HG02678 (cell line): ENCODE measurements at regions not wholly inside any gene's neighbourhood (a gene's known extent, or its start where the extent isn't known, plus 50 kb on each side); places are given as distances from the start of the nearest gene placed in this dataset.
"Not testable (repeated sequence)": the region's sequence is repeated elsewhere in the genome, so short reads cannot be mapped to it uniquely, and the experiment has no call there.

ENCODE experiments used
- ATAC-seq: cut with Tn5 transposase; IDR thresholded peaks from one replicate; pipeline ENCODE4 v1.9.1; 2021; ENCODE audit warnings: mild to moderate bottlenecking, moderate library complexity; ENCODE audit not compliant: unreplicated experiment

GRCh38 chr1:178572604-178573003 lies 59.7 kb downstream of the TEX35 start:
- ATAC-seq = no peak

GRCh38 chr1:178573330-178573729 lies 60.4 kb downstream of the TEX35 start:
- peak; percentile 70 for ATAC-seq

DNA sequence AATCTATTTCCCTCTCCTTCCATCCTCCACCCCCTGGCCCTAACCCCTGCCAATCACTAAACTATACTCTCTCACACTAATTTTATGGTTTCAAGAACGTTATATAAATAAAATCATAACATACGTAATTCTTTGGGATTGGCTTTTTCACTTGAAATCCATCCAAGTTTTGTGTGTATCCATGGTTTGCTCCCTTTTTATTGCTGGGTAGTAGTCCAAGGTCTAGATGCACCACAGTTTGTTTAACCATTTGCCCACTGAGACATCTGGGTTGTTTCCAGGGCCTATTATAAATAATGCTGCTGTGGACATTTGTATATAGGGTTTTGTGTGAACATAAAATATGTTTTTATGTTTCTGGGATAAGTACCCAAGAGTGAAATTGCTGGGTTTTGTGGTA lies 61.4 kb downstream of the TEX35 start:
- ATAC-seq = no peak

GRCh38 chr1:178575611-178576361 lies 62.9 kb downstream of the TEX35 start:
- peak; percentile 33 for ATAC-seq

DNA sequence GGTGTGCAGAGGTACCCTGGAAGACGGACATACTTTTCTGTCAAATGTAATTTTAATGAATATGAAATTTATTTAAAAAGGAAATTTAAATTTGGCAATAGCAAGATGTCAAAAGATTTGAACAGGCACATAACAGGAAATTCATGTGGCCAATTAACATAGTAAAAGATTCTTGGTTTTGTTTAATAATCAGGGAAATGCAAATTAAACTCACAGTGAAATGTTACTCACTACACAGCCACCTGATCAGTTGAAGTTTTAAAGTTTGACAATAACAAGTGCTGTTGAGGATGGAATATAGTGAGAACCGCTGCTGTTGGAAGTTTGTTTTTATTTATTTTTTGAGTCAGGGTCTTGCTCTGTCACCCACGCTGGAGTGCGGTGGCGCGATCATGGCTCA lies 63.9 kb downstream of the TEX35 start:
- ATAC-seq = no peak

DNA sequence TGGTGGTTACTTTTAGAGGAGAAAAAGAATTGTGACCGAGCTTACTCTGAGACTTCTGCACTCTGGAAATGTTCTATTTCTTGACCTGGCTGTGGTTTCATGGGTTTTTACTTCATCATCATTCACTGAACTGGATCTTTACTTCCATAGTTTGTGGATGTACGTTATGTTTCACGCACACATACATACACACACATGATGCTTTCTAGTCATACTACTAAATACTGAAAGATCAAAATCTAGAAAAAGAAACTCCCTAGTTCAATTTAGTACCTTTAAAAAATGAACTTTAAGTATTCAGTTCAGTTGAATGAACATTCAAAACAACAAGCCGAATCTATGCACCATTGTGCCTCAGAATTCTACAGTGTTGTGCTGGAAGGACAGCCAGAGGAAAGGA lies 65.0 kb downstream of the TEX35 start:
- no peak for ATAC-seq

GRCh38 chr1:178578541-178578940 lies 65.6 kb downstream of the TEX35 start:
- no peak for ATAC-seq

DNA sequence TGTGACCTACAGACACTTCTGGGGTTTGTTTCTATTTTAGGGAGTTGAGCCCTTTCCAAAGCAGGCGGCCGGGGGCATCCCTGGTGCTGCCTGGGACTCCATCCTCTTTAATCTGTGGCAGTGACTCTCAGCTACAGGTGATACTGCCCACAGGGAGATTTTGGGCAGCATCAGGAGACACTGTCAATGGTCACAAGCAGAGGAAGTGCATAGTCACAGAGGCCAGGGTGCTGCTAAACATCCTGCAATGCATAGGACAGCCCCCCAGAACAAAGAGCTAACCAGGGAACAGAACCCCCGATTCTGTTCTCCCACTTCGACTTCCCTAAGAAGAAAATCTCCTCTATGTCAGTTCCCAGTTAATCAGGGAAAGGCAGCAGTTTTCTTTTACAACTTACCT lies 66.2 kb downstream of the TEX35 start:
- no peak for ATAC-seq

DNA sequence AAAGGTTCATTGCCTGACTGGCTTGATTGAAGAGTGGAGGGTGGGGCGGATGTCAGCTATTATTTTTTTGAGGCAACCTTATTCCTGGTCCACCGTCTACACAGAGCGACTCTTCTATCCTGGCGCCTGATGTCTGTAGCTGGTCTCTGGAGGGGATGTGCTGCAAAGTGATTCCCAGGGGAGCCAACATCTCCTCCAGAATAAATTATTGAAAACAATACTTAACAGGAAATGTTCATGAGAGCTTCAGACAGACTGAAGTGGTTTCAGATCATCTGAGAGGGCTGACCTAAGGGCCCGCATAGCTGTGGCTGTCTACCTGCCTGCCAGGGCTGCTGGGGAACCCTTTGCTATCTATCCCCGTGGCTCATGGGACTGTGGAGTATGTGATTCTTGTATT lies 66.7 kb downstream of the TEX35 start:
- ATAC-seq = peak; percentile 40

- ATAC-seq = no peak
These were observed 67.2 kb downstream of the TEX35 start for GRCh38 chr1:178580096-178580495.

GRCh38 chr1:178580876-178581275 lies 68.0 kb downstream of the TEX35 start:
- ATAC-seq = no peak

- ATAC-seq = peak; percentile 84
These were observed 68.7 kb downstream of the TEX35 start for GRCh38 chr1:178581351-178582303.

GRCh38 chr1:178587096-178587495 lies 74.2 kb downstream of the TEX35 start:
- no peak for ATAC-seq

DNA sequence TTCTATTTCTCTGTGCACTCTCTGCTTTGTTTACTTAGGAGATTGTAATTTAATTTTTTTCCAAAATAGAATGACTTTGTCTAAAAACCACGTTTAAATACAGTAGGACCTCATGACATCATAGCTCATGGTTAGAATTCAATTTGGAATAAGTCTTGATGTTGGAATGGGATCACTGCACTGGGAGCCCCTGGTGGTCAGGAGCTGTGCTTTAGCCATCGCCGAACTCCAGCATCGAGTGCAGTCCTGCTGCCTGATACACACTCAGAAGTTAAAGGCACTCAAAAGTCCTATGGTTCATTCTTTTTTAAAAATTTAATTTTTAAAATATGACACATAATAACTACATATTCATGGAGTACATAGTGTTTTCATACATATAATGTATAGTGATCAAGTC lies 75.1 kb downstream of the TEX35 start:
- ATAC-seq = no peak

GRCh38 chr1:178589042-178589441 lies 76.1 kb downstream of the TEX35 start:
- not testable (repeated sequence) for ATAC-seq

DNA sequence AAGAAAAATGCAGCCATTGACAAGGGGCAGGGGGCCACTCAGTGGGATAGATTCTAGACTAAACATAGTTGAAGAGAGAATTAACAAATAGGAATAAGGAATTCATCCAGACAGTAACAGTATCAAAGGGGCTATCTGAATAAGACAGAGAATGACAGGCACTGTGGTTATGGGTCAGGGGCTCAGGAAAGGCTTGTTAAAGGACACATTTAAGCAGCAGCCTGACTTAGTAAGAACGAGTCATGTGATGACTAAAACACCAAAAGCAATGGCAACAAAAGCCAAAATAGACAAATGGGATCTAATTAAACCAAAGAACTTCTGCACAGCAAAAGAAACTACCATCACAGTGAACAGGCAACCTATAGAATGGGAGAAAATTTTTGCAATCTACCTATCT lies 78.9 kb downstream of the TEX35 start:
- ATAC-seq = not testable (repeated sequence)

DNA sequence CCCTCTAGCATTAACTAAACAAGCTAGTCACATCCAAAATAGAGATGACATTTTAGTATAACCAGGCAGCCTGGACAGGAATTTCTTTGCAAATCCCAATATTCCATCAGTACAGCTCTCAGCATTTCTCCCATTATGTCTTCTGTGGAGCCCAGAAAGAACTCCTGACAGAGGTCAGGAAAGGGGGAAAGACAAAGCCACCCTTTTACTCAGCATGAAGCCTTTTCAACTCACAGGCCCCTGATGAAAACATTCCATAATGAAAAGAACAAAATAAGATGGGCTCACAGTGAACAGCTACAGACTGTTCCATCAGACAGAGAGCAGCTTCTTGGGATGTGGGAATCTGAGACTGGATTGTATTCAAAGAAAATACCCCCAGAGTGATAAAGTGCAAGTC lies 80.6 kb downstream of the TEX35 start:
- no peak for ATAC-seq

DNA sequence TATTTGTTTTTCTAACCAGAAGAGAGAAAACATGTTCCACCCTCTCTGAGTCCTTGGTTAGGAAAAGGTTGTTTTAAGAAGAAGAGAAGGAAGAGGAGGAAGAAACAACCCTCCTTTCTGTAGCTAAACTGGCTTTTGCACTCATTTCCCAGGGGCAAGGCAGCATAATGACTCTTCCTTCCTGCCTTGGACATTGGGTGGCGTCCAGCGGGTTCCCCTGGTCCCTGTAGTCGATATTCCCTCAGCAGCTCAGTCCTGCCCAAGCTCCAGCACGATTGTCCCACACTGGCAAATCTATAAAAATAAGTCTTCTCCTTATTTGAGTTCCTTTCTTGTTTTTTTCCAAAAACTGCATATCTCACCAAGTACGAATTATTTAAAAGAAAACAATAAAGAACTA lies 81.2 kb downstream of the TEX35 start:
- ATAC-seq = no peak

DNA sequence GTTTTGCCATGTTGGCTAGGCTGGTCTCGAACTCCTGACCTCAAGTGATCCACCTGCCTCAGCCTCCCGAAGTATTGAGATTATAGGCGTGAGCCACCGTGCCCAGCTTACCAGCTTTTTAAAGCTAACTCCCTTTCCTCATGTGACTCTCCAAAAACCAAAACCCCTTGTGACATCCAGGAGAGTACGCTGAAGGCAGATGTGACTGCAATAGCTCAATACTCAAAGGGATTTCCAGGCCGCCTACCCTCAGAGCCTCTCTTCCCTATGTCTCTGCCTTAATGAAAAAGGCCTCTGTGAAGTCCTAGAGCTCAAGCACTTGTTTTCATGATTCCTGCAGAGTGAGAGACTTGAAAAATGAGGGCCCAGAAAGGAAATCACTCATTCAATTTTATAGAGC lies 82.6 kb downstream of the TEX35 start:
- no peak for ATAC-seq

DNA sequence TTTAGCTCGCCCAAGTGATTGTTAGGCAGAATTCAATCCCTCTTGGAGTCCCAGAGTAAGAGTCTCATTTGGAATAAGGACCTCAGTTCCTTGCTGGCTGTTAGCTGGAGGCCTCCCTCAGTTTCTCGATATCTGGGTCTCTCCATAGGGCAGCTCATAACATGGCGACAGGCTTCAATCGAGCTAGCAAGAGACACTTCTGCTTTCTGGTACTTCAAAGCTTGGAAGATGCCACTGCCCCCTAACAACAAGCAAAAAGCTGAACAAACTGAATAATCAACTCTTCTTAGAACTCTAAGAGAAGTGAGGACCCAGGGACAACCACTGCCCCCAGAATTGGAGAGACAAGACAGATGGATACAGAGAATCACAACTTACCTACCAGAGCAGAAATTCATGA lies 86.2 kb downstream of the TEX35 start:
- no peak for ATAC-seq

GRCh38 chr1:178599745-178600144 lies 86.8 kb downstream of the TEX35 start:
- ATAC-seq = peak; percentile 79

GRCh38 chr1:178603926-178604325 lies 91.0 kb downstream of the TEX35 start:
- no peak for ATAC-seq
